DMS79 (cell line): ENCODE measurements at regions not wholly inside any gene's neighbourhood (a gene's known extent, or its start where the extent isn't known, plus 50 kb on each side); places are given as distances from the start of the nearest gene placed in this dataset.

Experiments
- DNase-seq: peaks from one replicate; lab custom pipeline; 2025; lab: John Stamatoyannopoulos, UW

DNA sequence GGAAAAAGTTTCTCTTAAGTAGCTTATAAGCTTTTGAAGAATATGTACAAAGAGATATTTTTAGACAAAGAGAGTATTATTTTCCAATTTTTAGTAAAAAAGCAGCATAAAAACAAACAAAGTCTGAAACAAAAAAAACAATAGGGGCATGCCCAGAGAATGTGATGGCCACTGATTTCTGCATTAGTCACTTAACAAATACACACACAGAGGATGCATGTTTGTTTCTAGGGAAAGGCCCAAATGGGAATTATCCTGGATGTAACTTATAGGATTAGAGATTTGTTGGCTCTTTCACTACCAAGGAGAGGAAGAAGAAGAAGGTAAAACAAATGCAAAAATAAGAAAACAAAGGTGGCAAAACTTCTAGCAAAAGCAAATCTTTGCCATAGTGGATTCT lies 95.9 kb upstream of the SCOC start:
- no peak for DNase-seq

DNA sequence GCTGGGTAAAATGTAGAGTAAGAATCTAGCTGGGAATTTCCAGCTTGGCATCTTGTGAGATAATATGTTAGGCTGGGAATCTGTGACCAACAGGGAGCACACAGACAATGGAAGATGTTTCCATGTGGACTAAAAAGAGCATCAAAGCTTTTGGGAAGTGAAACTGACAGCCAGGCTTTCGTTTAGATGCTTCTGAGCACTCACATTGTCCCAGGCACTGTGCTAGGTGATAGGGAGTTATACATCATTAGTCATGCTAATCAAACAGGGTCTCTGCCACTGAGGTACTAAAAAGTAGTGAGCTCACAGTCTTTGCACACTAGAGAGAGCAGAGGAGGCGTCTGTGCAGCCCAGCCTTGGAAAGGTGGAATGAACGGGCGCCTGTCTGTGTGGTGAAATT lies 101.9 kb upstream of the SCOC start:
- DNase-seq = no peak

DNA sequence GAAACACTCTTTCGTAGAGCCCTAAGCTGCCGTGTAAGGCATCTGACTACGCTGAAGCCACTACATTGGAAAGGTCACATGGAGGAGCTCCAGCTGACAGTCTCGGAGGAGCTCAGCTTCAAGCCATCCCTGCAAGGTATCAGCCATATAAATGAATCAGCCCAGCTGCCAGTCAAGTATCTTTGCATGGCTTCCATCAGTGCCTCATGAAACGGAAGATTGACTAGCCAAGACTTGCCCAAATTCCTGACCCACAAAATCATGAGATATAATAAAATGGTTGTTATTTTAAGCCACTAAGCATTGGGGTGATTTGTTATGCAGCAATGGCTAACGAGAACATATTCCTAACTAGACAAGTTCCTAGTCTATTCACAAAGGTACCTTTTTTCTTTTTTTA lies 104.1 kb upstream of the SCOC start:
- DNase-seq = no peak

DNA sequence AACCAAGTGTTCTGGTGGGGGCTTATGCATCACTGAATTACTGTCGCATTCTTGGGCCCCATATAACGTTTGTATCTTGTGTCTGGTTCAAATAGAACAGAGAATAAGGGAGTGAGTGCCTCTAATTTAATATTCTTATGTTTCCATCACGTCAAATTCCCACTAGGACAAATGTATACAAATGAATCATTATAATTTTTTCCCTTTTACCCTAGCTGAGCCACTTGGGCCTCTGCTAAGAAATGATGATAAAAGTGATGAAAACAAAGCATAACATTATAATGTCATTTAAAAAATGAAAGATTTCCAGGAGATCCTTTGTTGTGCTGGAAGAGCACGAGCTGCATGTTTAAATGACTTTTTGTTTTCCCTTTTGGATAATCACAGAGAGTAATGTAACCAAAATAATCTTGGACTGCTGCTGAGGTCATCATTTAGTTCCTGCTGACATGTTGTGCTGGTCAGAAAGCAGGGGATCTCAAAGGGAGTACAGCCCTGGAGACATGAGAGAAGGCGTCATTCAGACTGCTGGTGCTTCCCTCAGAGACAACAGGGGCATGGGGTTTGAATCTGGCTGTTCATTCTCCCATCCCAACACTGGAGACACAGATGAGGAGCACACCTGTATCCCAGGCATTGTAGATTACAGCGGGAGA lies 105.1 kb upstream of the SCOC start:
- no peak for DNase-seq

DNA sequence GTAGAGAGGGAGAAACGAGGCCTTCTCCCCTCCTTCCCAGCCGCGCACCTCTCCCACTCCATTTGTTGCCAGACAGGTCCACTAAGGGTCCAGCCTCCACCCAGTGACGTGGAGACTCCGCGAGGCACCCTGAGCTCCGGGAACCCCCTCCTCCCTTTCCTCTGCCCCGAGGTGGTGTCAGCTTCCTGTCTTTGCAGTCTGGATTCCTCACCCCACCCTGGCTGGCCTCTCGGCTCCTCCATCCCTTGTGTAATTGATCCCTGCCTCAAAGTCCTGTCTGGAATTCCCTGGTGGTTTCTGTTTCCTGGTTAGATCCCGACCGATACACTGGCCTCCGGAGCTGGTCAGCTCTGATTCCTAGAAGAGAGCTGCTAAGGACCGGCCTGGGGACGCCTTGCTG lies 105.9 kb upstream of the SCOC start:
- no peak for DNase-seq

DNA sequence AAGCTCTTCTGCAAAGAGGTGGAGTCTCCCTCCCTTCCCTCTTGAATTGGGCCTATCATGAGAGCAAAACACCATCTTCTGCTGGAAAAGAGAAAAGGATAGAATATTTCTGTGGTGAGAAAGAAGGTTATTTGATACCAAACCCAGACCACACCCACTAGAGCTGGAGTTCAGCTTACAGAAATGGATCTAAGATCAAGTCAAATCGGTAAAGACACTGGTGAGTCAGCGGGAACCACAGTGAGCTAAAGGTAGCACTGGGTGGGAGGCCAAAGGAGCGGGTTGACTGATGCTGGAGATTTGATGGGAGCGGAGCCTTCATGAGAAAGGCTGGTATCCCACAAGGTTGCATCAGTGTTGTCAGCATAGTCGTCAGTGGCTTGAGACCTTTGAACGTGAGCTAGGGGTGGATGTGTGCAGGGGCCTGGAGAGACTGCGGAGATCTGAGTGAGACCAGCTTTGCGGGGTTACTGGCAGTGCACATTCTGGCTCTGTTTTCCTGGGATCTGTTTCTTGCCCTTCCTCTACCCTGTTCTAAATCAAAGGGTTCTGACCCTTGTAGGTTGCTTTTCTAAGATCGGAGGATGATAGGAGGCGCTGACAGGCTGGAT lies 106.4 kb upstream of the SCOC start:
- DNase-seq = no peak

DNA sequence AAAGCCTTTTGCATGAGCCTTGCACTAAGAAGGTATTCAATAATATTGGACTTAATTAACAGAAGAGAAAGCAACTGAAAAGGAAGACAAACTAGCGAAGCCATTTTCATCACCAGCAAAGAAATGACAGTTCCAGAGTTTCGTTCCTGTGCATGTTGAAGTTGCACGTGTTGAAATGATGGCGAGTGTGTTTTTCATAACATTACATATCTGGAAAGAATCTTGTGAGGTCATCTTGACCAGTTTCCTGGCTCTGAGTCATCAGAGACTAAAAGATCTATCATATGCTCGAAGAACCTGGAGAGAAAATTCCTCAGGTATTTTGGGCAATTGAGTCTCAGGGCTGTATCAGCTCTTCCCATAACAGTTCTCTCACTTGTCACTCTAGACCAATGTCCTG lies 106.2 kb upstream of the MAML3 start:
- DNase-seq = no peak

DNA sequence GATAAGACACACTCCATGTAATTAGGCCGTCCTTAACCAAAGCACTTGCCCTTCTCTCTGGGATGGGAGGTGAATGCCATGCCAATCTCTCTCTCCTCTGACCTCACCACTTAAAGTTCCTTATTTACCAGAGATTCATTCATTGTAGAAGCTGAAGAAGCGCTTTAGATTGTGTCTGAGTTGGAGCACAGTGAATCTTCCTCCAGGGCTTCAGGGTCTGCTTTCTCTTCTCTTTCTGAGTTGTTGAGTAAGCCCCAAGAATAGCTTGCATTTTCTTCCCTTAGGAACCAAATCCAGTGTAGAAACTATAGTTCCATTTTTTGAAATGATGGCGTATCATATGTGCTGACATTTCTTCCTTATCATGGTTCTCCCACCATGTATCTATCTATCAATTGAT lies 104.5 kb upstream of the MAML3 start:
- no peak for DNase-seq

DNA sequence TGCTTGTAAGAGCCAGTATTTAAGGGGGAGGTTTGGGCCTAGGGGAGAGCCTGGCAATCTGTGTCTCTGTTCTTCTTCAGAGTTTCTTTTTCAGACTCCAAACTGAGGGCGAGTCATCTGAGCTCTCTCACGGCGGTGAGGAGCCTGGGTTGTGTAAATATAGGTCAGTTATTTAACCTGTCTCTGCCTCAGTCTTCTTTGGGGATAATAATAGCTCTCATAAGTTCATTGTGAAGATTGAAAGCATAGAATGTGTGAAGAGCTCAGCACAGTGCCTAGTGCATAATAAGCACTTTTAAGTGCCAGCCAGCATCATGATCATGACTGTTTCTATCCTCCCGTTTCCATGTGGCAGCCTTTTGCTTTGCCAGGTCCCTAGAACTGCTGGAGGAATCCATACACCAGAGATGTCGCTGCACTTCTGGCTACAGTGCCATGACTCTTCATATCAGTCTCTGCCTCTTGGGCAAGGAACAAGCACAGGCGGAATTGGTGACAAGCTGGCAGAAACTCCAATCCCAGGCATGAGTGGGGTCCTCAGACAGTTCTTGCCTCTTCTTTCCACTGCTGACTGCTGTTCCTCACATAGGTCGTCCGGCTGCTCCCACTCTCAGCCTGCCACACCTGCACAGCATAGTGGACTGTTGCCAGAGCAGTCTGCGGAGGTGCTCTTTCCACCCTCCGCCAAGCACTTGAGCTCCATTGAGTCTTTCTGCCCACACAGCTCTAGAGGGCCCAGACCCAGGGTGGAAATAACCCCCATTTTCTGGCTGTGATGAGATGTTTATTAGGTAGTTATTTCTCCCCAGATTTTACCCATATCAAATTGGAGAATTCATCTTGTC lies 103.7 kb upstream of the MAML3 start:
- peak; percentile 46 for DNase-seq

DNA sequence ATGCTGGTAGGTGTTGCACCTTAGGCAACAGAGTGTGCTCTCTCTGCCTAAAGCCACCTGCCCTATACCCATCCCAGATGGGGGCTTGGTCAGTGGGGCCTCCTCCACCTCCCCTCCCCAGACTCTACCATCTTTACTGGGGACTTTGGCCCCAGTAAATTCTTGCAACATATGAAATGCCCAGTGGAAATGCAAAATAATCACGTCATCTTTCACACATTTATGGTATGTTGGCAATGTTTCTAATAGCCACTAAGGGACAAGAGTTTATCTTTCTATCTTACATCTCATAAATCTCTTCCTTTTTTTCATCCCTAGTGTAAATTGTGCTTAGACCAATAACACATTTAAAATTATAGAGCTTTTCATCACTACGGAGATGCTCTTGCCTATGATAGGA lies 103.0 kb upstream of the MAML3 start:
- DNase-seq = no peak

DNA sequence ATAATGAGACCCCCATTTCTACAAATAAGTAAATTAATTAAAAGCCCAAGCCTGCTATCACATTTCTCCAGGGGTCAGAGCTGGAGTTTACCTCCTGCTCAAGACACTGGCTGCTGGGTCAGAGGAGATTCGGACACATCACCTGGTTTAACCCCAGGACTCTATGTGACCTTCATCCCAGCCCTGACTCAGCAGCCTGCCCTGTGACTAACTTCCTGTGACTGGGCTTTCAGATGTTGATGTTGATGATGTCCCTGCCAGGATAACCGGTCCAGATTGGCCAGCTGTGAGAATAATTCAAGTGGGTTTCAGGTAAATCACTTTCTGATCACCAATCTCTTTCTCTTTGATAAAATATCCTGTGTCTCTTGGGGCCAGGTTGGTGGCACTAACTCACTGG lies 102.4 kb upstream of the MAML3 start:
- DNase-seq = no peak

DNA sequence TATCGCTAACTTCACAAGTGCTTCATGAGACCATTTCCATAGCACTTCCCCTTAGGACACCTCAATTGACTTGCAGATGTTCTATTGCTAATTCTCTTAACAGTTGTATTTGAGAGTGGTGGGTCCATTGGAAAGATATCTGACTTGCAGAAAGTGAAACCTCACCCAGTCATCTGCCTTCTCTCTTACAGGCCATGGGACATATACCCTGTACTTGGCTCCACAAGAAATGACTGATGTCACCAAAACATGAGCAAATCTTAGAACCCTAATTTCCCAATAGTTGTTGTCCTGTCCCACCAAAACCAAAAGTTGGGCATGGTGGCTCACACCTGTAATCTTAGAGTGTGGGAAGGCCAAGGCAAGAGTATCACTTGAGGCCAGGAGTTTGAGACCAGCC lies 101.9 kb upstream of the MAML3 start:
- DNase-seq = no peak

DNA sequence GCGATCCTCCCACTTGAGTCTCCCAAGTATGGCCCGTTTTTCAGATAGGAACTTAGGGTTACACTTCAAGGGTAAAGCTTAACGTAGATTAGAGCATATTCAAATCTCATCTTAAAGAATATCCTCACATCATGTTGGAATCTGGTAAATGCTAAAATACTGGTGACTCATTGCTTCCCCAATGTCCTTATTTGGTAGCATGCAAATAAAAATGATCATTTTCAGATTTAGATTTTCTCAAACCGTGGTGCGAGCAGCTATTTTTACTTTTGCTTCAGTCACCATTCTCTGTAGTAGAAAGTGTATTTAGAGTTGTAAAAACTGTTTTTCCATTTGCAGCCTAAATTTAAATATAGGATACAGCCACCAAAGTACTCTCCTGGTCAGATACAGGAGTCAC lies 101.5 kb upstream of the MAML3 start:
- no peak for DNase-seq

DNA sequence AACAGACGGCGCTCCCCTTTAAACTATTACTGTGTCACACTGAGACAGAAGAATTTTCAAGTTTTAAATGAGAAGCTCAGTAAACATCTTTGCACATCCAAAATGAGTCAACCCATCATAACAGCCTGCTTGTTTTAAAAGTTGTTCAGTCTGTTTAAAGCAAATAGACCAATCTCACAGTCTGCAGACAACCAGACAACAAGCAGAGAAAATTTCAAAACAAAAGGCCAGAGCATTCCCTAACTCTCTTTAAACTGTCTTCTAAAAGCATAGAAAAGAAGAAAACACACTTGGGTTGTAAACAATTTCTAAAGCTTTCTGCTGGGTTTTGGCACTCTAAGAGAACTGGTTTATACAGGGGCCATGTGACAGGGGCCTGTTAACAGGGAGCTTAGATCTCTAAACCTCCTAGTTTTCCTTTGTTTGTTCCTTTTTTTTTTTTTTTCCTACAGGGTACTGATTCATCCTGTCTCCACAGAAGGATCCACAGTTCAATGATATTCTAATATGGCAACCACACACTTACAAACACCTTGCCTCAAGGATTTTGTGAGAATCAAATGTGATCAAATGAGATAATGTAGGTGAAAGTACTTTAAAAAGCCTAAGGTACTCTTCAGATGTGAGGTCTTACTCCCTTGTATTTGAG lies 100.8 kb upstream of the MAML3 start:
- no peak for DNase-seq

DNA sequence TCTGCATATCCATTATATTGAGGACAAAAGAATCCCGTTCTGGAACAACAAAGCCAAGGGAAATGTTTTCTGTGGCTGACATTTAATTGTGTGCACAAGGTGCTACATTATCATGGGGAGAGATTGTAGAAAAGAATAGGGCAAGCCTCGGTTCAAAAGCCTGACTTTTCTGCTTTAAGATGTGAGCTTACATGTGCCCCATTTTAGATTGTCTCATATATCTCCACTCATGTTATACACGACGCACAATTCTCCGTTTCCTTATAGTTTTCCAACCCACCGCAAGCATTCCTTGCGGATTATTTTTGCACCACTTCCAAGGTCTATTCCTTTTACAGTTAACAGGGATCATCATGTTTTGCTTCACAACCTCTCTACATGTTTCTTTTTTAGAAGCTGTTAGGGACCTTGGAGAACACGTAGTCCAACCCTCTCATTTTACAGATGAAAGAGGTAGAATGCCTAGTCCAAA lies 99.6 kb upstream of the MAML3 start:
- DNase-seq = no peak

DNA sequence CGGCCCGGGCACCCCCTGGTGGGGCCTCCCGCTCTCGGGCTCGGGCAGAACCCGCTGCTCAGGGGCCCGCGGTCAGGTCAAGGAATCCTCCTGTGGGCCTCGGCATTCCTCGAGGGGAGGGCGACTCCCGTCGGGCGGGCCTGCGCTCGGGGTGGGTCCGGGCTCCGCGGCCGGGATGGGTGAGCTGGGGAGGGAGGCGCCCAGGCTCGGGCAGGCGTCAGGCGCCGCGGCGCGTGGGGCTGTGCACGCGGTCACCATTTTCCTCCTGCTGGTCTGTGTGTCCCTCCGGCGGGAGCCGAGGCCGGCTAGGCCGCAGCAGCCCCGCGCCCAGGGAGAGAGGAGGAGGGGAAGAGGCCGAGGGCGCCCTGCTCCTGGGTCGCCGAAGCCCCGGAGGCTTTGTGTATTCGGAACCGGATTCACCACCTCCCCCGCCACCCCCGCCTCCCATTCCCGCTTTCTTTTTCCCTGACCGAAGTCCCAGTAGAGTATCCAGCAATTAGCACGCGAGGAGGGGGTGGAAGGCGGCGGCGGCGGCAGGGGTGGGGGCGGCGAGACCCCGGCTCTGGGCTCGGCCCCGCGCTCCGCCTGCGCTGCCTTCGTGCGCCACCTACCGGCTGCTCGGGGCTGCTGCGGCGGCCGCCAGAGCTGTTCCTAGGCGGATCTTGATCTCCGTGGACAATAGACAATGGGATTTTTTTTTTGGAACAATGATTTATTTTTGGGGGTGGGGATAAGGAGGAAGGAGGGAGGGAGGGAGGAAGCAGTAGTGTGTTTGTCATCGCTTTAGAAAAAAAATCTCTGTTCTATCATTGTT lies 99.0 kb upstream of the MAML3 start:
- DNase-seq = peak; percentile 44

DNA sequence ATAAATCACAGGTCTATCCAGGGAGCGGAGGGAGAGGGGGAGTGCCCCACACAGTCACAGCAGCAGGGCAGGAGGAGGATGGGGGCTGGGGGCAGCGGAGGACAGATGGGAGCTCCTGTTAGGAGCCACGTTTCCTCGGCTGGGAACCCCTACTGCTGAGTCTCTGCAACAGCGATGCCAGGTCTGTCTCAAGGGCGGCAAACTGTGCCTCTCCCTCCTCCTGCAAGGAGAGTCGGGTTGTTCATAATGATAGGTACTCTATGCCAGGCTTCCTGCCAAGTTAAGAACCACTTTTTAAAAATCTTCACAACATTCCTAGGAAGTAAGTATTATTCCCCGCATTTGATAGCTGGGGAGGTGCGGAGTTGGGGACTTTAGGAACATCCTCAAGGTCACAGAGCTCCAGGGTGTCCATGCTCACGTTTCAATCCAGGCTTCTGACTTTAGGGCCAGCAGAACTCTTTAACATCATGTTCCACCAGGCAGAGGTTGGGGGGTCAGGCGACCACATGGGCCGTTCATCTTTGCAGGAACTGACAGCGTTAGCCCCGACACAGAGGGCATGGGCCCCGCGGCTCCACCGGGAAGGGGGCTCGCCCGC lies 98.3 kb upstream of the MAML3 start:
- DNase-seq = peak; percentile 61

DNA sequence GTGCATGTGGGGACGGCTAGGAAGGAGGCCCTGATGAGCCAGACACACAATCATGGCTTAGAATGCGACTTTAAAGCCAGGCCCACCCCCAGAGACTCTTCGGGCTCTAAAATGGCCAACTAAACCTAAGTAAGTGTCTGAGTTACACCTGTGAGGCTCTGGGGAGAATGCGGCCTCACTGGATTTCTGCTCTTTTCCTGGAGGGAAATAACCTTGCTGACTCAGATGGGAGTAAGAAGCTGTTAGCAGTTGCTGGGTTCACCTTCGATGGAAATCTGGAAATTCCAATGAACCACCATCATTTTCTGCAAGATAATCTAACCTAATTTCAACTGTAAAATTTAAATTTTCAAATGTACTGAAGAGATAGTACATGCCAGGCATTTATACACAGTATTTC lies 97.6 kb upstream of the MAML3 start:
- DNase-seq = no peak

DNA sequence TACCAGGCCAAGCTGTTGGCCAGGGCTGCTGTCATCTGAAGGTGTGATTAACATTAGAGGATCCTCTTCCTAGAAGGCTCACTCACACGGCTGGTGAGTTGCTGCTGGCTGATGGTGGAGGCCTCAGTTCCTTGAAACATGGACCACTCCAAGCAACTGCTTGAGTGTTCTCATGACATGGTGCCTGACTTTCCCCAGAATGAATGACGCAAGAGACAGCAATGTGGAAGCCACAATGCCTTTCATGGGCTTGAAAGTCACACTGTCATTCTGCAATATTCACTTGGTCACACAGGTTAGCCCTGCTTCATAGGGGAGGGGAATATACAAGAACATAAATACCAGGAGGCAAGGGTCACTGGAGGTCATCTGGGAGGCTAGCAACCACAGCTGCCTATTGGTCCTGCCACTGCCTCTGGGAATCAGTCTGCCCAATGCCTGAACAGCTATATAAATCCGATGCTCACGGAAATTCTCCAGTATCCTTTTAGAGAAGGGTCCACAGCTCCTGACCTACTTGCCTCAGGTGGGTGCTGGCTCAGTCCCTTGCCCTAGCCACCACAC lies 97.1 kb upstream of the MAML3 start:
- DNase-seq = no peak

DNA sequence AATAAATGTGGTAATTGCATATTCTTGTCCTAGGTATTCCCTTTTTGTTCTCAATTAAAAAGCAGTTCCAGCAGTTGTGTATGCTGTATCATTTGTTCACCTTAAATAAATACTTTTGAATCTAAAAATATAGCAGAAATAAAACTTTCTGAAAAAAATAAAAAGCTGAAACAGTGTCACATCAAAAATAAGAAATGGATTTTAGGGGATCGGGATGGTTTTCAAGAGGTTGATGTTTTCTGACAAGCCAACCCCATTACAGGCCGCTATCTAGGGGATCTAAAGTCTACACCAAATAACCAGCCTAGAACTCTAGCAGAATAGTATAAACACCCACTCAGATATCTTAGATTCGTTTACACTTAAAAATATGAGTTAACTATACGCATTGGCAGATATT lies 95.4 kb upstream of the MAML3 start:
- DNase-seq = no peak

DNA sequence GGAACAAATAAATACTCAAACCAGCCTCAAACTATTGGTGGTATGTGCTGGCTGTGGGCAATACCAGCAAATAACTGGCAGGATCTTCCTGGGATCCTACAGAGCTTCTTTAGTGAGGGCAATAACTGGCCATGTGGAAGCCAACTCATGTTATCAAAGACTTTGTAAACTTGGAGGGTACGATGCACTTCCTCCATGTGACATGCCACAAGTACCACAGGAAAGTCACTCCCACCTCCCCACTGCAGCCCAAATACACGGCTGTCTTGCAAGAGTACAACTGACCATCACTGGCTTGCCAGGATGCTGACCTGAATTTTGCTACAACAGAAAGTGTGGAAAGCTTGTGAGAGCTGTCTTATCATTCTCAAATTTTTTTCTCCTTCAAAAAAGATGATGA lies 93.3 kb upstream of the MAML3 start:
- no peak for DNase-seq
